ENCODE measurements at regions not wholly inside any gene's neighbourhood (a gene's known extent, or its start where the extent isn't known, plus 50 kb on each side); places are given as distances from the start of the nearest gene placed in this dataset.

DNA sequence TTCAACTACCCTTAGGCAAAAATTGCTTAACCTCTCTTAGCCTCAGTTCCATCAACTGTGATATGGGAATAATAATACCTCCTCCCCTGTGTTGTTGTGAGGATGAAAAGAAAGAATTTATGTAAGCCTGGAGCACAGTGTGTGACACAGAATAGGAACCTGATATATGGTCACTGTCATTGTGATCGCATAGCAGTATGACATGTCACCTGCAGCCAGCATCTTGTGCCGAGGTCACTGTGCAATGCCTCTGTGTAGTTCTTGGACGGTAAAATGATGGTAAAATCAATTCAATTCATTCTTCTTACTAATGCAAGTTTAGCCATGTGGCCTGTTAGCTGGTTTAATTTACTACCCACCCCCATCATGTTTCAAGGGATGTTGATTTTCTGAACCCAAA, 54.6 kb upstream of the GPR158 start:
- TF ChIP-seq SPI1 (IDR thresholded peaks at IDR 0.05; ENCODE audit: borderline replicate concordance, low read depth) (no peak), POLR2AphosphoS5 (IDR thresholded peaks at IDR 0.05; ENCODE audit: low read depth) (no peak), GABPA (IDR thresholded peaks at IDR 0.05; ENCODE audit: low read depth) (no peak)
- TF ChIP-seq, protein P1, sequence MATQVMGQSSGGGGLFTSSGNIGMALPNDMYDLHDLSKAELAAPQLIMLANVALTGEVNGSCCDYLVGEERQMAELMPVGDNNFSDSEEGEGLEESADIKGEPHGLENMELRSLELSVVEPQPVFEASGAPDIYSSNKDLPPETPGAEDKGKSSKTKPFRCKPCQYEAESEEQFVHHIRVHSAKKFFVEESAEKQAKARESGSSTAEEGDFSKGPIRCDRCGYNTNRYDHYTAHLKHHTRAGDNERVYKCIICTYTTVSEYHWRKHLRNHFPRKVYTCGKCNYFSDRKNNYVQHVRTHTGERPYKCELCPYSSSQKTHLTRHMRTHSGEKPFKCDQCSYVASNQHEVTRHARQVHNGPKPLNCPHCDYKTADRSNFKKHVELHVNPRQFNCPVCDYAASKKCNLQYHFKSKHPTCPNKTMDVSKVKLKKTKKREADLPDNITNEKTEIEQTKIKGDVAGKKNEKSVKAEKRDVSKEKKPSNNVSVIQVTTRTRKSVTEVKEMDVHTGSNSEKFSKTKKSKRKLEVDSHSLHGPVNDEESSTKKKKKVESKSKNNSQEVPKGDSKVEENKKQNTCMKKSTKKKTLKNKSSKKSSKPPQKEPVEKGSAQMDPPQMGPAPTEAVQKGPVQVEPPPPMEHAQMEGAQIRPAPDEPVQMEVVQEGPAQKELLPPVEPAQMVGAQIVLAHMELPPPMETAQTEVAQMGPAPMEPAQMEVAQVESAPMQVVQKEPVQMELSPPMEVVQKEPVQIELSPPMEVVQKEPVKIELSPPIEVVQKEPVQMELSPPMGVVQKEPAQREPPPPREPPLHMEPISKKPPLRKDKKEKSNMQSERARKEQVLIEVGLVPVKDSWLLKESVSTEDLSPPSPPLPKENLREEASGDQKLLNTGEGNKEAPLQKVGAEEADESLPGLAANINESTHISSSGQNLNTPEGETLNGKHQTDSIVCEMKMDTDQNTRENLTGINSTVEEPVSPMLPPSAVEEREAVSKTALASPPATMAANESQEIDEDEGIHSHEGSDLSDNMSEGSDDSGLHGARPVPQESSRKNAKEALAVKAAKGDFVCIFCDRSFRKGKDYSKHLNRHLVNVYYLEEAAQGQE (IDR thresholded peaks at IDR 0.05; ENCODE audit: insufficient replicate concordance, low read depth), result no peak
- TF ChIP-seq, protein P2, sequence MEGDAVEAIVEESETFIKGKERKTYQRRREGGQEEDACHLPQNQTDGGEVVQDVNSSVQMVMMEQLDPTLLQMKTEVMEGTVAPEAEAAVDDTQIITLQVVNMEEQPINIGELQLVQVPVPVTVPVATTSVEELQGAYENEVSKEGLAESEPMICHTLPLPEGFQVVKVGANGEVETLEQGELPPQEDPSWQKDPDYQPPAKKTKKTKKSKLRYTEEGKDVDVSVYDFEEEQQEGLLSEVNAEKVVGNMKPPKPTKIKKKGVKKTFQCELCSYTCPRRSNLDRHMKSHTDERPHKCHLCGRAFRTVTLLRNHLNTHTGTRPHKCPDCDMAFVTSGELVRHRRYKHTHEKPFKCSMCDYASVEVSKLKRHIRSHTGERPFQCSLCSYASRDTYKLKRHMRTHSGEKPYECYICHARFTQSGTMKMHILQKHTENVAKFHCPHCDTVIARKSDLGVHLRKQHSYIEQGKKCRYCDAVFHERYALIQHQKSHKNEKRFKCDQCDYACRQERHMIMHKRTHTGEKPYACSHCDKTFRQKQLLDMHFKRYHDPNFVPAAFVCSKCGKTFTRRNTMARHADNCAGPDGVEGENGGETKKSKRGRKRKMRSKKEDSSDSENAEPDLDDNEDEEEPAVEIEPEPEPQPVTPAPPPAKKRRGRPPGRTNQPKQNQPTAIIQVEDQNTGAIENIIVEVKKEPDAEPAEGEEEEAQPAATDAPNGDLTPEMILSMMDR (IDR thresholded peaks at IDR 0.05; ENCODE audit: insufficient read depth, low read length), result no peak
- H3K27ac ChIP-seq (replicated peaks), result no peak overlapping the region

More for the DNA sequence above, 54.6 kb upstream of the GPR158 start:
- Histone ChIP-seq H3K4me3 (replicated peaks; ENCODE audit: insufficient read depth, low read length) (no peak overlapping the region), H3K27me3 (ENCODE audit: insufficient read depth, poor library complexity, severe bottlenecking) (no peaks in the 10 kb centered on the region)
- no peak for DNase-seq (ENCODE audit: low read depth in 1 of 2, low spot score in 1 of 2)

Measured in HL-60 (cell line).